NCI-H2196 (cell line): ENCODE measurements at regions not wholly inside any gene's neighbourhood (a gene's known extent, or its start where the extent isn't known, plus 50 kb on each side); places are given as distances from the start of the nearest gene placed in this dataset.
"Not testable (repeated sequence)": the region's sequence is repeated elsewhere in the genome, so short reads cannot be mapped to it uniquely, and the experiment has no call there.

Source experiments
- DNase-seq: peaks from one replicate; lab custom pipeline; 2025; ENCODE audit not compliant: unreplicated experiment; lab: John Stamatoyannopoulos, UW

DNA sequence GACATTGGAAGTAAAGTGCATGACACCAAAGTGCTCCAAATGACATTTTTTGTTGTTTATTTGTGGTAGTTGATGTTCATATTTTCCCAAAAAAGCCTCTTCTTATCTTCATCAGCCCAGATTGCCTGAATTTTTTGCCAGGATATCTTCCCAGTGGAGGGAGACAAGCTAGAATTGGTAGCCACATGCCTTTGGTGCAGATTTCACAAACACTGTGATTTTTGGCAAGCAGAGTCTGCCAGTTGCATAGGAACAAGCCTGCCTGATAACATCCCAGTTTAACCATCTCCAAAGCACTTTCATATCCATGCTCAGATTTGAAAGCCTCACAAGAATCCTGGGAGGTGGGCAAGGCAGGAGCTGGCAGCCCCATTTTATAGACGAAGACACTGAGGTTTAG lies 102.3 kb upstream of the SYT13 start:
- DNase-seq = no peak

DNA sequence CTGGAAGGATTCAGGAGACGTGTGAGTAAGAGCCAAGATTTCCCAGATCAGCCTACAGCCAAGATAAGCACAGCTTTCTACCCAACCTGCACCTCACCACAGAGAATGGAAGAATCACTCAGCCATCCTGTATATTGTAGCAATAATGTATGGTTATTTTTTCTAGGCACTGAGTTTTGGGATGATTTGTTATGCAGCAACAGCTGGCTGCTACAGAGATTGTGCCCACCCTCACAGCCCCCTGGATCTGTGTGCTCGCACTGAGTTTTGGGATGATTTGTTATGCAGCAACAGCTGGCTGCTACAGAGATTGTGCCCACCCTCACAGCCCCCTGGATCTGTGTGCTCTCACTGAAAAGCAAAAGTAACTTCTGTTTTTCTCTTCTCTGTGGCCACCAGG lies 101.7 kb upstream of the SYT13 start:
- DNase-seq = not testable (repeated sequence)

DNA sequence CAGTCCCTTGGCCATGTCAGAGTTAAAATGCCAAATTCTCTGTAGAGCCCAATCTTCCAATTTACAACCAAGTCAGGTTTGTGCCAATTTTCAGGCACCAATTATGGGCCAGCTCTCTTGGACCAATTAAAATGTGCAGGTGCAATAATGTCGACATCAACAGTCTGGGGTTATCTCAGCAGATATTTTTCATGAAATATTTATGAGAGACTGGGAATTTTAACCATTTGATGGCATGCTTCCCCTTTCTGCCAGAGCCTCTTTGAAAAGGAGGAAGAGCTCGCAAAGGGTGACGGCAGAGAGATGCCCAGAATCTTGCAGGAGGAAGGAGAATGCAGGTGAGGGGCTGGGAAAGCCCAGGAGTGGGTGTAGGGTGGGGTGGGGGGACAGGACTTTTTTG lies 100.8 kb upstream of the SYT13 start:
- no peak for DNase-seq

DNA sequence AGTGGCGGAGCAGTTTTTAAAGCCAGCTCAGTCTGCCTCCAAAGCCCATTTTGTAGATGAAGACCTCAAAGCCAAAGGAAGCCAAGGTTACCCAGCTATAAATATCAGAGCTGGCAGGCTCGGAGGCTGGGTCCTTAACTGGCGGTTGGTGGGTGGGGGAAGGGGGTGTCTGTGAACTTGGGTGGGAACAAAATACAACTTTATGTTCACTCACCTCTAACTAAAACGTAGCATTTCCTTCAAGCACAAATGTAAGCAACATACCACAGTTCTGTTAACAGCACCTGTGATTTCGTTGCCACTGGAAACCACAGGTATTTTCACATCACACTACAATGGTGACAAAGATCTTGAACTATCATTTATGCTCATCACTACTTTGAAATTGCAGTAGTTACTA lies 99.7 kb upstream of the SYT13 start:
- no peak for DNase-seq

DNA sequence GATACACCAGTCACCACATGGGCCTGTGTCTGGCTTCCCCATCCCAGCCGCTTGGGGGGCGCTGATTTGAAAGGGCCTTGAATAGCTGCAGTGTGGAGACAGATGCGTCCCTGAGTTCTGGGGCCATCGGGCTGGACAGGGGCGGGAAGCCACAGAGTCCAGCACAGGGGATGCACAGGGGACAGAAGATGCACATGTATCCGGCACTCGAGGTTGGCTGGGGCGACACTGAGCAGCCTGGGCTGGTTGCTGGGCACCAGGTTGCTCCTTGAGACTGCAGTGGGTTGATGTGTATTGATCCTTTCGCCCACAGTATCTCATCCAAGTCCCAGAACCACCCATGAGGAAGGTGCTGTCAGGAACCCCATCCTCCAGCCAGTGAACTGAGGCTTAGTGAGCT lies 99.3 kb upstream of the SYT13 start:
- DNase-seq = no peak

DNA sequence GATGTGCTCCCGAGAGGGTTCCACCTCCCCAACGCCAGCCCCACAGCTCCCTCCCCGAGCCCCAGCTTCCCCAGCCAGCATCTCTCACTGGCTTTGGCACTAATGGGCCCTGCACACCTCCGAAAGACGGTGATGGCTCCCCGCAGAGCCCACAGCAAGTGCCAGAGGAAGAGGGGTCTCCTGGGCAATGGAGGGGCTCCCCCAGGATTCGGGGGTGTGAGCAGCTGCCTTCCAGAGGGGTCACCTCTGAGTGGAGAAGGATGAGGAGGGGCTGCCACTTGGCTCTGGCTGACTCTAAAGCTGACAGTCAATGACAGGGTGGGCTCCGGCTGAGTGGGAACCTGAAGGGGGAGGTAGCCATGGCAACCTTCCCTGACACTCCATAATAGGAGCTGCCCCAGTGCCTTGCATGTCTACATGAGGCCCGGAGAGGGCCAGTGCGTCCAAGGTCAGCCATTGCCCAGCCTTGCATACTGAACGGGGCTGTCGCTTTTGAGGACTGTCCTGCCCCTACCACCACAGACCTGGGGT lies 98.6 kb upstream of the SYT13 start:
- no peak for DNase-seq

DNA sequence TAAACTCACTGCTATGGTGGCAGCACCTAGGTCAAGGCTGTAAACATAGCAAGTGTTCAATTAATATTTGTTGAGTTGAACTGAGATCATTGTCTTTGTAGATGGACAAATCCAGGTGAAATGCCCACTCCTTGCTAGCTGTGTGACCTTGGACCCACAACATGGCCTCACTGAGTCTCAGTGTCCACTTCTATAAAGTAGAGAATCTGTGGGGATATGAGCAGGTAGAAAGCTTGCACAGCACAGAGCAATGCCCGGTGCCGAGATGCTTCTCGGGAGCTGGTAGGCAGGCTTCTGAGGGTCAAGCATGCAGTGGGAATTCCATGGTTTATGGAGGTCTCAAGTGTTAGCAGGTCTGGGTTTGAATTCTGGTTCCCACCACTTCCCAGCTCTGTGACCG lies 97.9 kb upstream of the SYT13 start:
- DNase-seq = no peak

DNA sequence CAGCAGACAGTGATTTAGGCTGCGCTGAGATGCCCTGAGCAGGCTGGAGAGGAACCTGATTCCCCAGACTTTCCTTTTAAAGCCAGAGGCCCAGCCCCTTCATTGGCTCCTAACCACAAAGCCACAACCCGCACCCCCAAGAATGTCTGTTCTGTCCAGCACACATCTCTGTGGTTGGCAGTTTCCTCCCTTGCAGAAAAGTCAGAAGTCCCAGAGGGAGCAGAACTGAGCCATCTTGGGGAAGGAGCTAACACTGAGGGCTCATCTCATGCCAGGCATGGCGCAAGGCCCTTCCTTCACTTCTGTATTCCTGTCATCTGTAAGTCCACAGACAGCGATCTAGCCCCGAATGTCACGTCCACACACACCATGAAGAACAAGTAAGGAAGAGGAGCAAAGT lies 97.1 kb upstream of the SYT13 start:
- DNase-seq = no peak

DNA sequence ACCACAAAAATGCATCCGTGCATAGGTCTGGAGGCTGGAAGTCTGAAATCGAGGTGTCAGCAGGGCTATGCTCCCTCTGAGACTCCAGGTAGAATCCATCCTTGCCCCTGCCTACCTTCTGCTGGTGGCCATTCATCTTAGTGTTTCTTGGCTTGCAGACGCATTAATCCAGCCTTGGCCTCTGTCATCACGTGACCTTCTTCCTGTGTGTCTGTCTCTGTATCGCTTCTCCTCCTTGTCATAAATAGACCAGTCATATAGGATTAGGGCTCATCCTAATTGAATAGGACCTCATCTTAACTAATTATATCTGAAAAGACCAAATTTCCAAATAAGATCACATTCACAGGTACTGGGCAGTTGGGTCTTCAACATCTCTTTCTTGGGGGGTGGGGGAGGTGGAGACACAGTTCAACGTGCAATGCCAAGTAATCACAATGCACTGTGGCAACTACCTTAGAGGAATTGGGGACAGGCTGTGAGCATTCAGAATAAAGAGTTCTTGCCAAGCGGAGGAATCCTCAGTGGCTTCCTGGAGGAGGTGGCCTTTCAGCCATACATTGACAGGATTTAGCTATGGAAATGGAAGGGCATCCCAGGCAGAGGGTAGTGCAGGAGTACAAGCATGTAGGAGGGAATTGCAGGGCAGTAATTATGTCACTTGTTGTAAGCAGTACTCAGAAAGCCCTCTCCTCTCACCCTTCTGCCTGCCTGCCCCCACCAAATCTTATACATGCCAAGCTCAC lies 96.2 kb upstream of the SYT13 start:
- no peak for DNase-seq

DNA sequence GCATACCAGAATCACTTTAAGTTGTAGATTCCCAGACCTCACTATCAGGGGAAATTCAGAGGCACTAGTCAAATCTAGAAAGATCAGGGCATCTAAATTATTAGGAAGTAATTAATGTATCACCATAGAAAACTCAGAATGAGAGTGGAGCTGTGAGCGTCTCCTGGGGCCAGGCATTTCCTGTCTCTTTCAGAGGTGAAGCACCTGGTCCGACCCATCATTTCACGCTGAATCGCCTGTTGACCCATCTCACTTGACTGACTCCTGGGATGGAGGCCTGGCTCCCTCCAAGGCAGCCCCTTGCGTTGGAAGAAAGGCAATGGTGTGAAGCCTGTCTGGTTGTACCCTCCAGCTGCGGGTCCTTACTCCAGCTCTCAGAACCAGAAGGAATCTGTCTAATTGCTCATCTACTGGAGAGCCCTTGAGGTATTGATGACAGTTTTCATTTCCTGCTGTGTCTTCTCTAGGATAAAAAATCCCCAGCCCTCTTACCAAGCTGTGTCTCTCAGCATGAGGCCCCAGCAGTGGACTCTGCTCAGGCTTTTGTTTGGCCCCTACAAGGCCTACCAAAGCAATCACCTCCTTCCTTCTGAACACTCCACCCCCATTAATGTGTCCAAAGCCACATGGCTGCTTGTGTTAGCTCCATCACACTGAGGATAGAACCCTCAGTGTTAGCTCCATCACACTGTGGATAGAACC lies 93.2 kb upstream of the SYT13 start:
- no peak for DNase-seq

DNA sequence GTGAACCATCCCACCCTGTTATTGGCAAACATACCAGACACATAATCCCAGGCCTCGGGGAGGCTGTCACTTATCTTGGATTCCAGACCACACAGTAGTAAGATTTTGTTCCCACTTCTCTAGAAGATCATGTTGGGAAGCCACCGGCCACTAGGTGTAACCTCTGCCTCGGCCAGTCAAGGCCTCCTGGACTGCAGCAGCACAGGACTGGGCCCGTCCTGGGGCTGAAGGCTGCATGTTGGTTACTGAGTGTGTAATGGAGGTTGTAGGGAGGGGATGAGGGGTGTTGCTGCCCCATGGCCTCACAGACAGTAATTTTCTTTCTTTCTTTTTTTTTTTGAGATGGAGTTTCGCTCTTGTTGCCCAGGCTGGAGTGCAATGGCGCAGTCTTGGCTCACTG lies 92.4 kb upstream of the SYT13 start:
- DNase-seq = no peak

DNA sequence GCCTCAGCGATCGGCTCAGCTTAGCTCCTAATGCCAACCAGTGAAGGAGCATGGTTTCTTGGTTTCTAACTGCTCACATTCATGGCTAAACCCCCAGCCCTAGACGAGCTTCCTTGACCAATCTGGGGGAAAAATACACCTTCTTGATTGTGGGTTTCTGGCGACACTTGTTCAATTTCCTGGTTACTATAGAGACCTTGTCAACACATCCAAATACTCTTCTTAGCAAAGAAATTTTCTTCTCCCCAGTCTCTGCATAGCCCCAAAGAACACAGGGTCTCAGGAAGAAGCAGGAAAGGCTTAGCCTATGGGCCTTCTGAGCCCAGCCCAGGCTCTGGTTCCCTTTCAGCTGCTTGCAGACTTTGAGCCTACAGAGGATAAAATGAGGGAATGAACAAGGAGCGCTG lies 88.5 kb upstream of the SYT13 start:
- no peak for DNase-seq

DNA sequence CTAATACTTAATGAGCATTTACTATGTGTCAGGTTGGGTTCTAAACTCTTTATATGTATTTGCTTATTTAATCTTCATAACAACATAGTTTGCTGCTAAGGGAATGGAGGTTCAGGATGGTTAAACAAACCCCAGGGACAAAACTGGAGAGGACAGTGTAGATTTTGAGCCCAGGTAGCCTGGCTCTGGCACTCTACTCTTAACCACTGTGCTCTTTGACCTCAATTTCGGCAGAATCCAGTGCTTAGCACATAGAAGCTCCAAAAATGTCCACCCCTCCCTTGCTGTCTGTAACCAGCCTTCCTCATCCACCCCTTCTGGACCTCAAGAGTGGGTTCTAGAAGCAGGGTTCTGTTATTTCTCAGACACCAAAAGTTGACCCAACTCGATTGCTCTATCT lies 88.0 kb upstream of the SYT13 start:
- no peak for DNase-seq

DNA sequence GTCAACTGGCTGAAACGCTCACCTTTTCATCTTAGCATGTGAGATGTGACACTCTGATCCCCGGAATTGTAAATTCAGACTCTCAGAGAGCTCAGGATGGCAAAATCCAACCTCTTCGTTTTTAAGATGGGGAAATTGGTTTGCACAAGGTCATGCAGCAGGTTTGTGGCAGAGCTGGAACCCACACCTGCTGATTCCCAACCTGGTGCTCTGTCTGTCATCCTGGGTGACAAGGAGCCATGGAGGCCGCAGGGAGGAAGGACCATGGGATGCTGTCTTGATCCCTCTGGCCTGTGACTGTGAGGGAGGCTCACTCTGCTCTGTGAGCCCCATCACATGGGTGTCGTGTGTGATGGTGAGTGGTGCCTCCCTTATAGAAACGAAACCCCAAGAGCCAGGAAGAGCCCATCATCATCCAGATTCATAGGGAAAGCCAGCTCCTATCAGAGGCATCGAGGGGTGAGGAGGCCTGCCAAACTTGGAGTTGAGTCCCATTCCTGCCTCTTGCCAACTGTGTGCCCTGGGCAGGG lies 87.4 kb upstream of the SYT13 start:
- no peak for DNase-seq

DNA sequence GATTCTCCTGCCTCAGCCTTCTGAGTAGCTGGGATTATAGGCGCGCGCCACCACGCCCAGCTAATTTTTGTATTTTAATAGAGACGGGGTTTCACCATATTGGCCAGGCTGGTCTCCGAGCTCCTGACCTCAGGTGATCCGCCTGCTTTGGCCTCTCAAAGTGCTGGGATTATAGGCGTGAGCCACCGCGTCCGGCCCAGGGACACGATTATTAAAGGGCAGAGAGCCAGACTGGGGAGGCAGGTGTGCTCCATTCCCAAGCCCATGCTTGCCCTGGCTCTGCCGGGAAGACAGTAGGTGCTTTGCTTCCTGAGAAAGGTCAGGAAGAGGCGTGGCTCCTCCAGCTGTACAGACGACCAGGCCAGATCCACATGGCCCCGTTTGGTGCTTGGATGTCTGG lies 86.3 kb upstream of the SYT13 start:
- DNase-seq = peak; percentile 71

DNA sequence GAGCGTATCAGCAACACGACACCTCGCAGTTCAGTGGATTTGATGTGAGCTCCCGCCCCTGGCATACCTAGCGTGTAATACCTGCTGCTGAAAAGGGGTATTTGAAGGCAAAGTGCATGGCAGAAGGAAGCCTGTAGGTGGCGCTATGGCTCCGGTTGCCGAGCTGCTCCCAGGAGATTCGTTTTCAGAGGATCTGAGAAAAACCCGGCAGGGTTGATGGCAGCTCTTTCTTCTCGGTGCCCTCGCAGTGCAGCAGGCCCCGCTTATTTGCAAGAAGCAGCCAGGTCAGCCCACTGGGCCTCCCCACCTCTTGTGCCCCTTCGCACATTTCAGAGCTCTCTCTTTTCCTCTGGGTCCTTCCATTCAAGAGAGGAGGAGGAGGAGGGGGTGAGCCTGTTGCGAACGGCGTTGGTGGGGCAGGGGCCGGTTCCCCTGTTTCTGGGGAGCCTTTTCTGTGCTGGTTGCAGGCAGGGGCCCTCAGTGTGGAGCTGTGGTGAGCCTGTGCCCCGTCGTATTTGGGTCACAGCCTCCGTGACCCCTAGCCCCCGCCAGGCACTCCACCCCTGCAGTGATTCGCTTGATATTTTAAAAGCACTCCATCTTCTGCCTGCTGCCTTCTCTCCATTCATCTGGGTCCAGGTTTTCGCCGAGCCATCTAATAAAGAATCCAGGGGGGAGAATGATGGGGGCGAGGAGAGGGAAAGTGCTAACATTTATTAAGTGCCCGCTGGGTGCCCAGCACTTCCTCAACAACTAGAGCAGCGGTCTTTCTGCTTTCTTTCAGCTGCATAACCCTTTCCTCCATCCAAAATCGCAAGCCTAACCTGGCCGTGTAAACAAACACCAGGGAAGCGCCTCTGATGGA lies 85.3 kb upstream of the SYT13 start:
- DNase-seq = peak; percentile 93

DNA sequence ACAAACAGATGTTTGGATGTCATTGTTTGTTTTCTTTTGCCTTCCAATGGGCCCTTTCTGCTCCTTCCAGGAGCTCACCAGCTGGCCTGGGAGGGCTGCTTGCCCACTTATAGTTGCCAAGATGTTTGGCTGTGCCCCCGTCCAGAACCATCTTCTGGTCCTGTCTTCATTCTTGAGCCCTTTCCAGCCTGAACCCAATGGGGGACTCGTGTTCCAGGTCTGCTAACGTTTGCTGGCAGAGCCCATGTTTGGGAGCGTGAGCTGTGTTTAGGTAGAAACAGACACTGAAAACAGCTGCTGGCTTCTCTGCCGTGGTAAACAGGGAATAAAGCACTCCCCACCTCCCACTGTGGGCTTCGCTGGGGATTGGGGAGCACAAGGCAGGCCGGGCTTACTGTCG lies 83.2 kb upstream of the SYT13 start:
- DNase-seq = no peak

DNA sequence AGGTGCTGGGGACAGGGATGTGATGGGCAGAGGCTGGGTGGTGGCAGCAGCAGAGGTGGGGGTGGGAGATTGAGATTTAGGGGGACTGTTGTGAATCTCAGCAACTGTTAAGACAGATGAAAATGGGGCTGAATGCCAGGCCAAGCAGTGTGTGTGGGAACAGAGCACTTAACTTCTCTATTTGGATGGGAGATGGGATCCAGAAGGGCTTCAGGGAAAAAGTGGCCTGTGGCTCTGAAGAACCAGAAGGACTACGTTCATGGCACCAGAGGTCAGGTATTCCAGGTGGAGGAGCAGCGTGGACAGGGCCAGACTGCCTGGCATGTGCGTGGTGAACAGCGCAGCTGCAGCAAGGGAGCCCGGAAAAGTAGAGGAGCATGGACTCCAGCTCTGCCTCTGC lies 82.6 kb upstream of the SYT13 start:
- DNase-seq = no peak

DNA sequence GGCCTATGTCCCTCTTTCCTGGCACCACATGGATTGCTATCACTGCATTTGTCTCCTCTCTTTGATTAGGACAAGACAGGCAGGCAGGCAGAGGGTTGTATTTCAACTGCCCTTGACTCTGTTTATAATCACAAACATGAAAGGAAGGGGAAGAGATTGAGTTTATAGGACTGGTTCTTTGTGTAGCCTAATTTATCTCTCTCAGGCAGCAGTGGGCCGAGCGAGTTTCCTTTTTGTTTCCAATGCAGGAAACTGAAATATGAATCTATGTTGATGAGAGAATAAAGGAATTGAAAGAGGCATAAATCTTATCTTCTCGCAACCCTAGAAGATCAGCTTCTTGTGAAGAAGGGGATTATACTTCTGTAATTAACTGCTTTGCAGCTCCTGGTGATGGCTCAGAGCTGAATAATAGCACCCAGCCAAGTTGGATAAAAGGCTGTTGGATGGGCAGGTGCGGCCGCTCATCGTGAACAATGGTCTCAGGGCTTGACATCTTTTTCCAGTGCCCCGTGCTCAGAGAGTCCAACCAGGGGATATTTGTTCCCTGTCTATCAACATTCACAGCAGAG lies 80.6 kb upstream of the SYT13 start:
- DNase-seq = no peak

DNA sequence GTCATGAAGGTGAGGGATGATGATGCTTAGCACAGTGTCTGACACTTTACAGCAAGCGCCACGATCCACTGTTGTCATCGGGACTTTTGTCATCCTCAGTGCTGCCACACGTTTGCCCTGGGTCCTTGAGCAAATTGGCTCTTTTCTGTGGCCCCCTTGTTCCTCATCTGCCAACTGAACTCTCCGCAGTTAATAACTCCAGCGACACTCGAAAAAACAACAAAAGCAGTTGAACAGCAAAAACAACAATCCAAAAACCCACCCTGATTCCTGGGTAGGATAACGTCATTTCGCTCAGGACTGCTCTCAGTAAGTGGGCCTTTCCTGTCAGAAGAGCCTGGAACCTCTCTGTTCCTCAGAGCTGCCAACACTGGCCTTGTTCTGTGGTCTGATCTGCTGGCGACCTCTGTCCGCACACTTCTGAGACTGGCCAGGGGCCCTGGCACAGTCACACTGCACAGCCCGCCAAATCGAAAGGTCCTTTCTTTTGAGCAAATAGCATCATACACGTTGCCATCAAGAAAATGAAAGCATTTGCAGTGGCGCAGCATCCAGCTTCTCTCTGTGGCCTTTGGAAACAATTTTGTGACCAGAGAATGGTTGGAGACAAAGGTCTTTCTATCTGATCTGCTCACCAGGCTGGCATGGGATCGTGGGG lies 79.9 kb upstream of the SYT13 start:
- no peak for DNase-seq

DNA sequence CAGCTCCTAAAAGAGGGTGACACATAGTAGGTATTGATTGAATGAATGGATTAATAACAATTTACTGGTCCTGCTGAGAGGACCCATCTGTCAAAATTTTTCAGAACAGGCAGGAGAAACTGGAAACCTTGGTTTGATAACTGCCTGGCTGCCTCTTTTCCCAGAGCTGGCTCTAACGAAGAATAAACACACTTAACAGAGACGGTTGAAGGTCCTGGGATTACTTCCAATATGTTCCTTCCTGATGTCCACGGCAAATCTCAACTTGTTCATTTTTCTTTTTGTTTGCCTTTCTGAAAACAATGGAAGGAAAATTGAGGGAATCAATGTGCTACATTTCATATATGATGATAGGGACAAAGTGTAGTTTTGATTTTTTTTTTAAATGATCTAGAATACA lies 76.5 kb upstream of the SYT13 start:
- peak; percentile 27 for DNase-seq
